Right renal pelvis (tissue), 4 donors: ENCODE measurements at regions not wholly inside any gene's neighbourhood (a gene's known extent, or its start where the extent isn't known, plus 50 kb on each side); places are given as distances from the start of the nearest gene placed in this dataset.

Experiments used
- DNase-seq, 4 donors: peaks; one replicate each; pipeline ENCODE4 v3.0.0-alpha.2; 2013; ENCODE audit warnings: low read depth in 4 of 4, low spot score in 3 of 4, missing footprints in 1 of 4

- DNase-seq: no peak
These were observed 54.3 kb upstream of the CBLB start for GRCh38 chr3:105923140-105923539.

- no peak for DNase-seq
These were observed 58.9 kb upstream of the CBLB start for GRCh38 chr3:105927741-105928140.

GRCh38 chr3:105930733-105931132 is 61.9 kb upstream of the CBLB start:
- DNase-seq: no peak

GRCh38 chr3:105931500-105931899 is 62.7 kb upstream of the CBLB start:
- DNase-seq: no peak

GRCh38 chr3:105933871-105934270 is 65.1 kb upstream of the CBLB start:
- no peak for DNase-seq

- peak; percentile 31 to 66 (median 58) for DNase-seq
These were observed 69.3 kb upstream of the CBLB start for GRCh38 chr3:105938101-105938500.

- no peak for DNase-seq
These were observed 70.0 kb upstream of the CBLB start for GRCh38 chr3:105938806-105939205.

GRCh38 chr3:105944276-105944675 is 75.5 kb upstream of the CBLB start:
- DNase-seq: no peak

GRCh38 chr3:105944721-105945120 is 75.9 kb upstream of the CBLB start:
- DNase-seq: no peak

- no peak for DNase-seq
These were observed 79.3 kb upstream of the CBLB start for GRCh38 chr3:105948101-105948500.

GRCh38 chr3:105950881-105951600 is 82.2 kb upstream of the CBLB start:
- no peak for DNase-seq

- no peak for DNase-seq
These were observed 85.0 kb upstream of the CBLB start for GRCh38 chr3:105953831-105954230.

GRCh38 chr3:105956306-105956705 is 87.5 kb upstream of the CBLB start:
- DNase-seq: no peak

GRCh38 chr3:105957722-105958121 is 88.9 kb upstream of the CBLB start:
- DNase-seq: no peak

- DNase-seq: no peak
These were observed 89.6 kb upstream of the CBLB start for GRCh38 chr3:105958237-105959000.

- DNase-seq: no peak
These were observed 91.0 kb upstream of the CBLB start for GRCh38 chr3:105959851-105960250.

GRCh38 chr3:105960381-105960780 is 91.6 kb upstream of the CBLB start:
- DNase-seq: no peak

- no peak for DNase-seq
These were observed 94.3 kb upstream of the CBLB start for GRCh38 chr3:105963161-105963560.

- no peak for DNase-seq
These were observed 96.6 kb upstream of the CBLB start for GRCh38 chr3:105965384-105965783.

GRCh38 chr3:105967117-105967516 is 98.3 kb upstream of the CBLB start:
- DNase-seq: peak in 1 of 4 donors; percentile 38

GRCh38 chr3:105970283-105970682 is 101.5 kb upstream of the CBLB start:
- no peak for DNase-seq

GRCh38 chr3:105972069-105972468 is 103.3 kb upstream of the CBLB start:
- DNase-seq: no peak
